IMR-90 (cell line): ENCODE measurements at regions not wholly inside any gene's neighbourhood (a gene's known extent, or its start where the extent isn't known, plus 50 kb on each side); places are given as distances from the start of the nearest gene placed in this dataset.

Source experiments
- ATAC-seq: fragments of 200-7000 bp; cut with Tn5 transposase; 2 replicates; pipeline ENCODE4 v1.9.1; 2020; ENCODE audit warnings: low read depth, mild to moderate bottlenecking, moderate library complexity
- BruUV-seq: library from RNA; stranded (reverse); fragments of 400-500 nt; replicated peaks from 2 replicates; lab custom pipeline; 2021; lab: Mats Ljungman, UMichigan
- CTCF ChIA-PET: fragments of 300-600 bp; formaldehyde crosslinking; extraction: SDS; loops from one replicate; lab custom pipeline; 2021; ENCODE audit warnings: antibody characterized with exemption; lab: Yijun Ruan, JAX
- POLR2A ChIA-PET: fragments of 300-600 bp; sonication (Branson Sonifier 250); formaldehyde crosslinking; loops from one replicate; lab custom pipeline; 2022; ENCODE audit warnings: antibody characterized with exemption; ENCODE audit not compliant: unreplicated experiment; lab: Charles Lee
- DNase-seq: peaks from one replicate; pipeline ENCODE4 v3.0.0; 2013
- H2AFZ ChIP-seq: replicated peaks from 2 replicates; pipeline ENCODE3; 2013; ENCODE audit warnings: low read length, mild to moderate bottlenecking; ENCODE audit not compliant: poor library complexity
- H2AK5ac ChIP-seq: 2 replicates; pipeline ENCODE4 v1.6.1; 2013; ENCODE audit warnings: low read depth, low read length, inconsistent platforms
- H2AK9ac ChIP-seq: replicated peaks from 2 replicates; pipeline ENCODE3; 2013; ENCODE audit warnings: mild to moderate bottlenecking, low read depth, low read length, moderate library complexity; ENCODE audit not compliant: poor library complexity
- H2BK120ac ChIP-seq: 2 replicates; pipeline ENCODE4 v1.6.1; 2013; ENCODE audit warnings: low read depth, low read length, inconsistent platforms
- H2BK15ac ChIP-seq: 3 replicates; pipeline ENCODE4 v1.6.1; 2013; ENCODE audit warnings: low read depth, low read length, inconsistent platforms
- H2BK20ac ChIP-seq: 2 replicates; pipeline ENCODE4 v1.6.1; 2013; ENCODE audit warnings: low read depth, mild to moderate bottlenecking, inconsistent platforms, low read length, moderate library complexity
- H2BK5ac ChIP-seq: 2 replicates; pipeline ENCODE4 v1.6.1; 2013; ENCODE audit warnings: mild to moderate bottlenecking, low read depth, low read length, inconsistent platforms; ENCODE audit not compliant: poor library complexity, severe bottlenecking
- H3K14ac ChIP-seq: replicated peaks from 2 replicates; pipeline ENCODE4 v1.6.1; 2013; ENCODE audit warnings: low read depth, low read length, inconsistent platforms
- H3K18ac ChIP-seq: 2 replicates; pipeline ENCODE4 v1.6.1; 2013; ENCODE audit warnings: low read depth, low read length, control low read depth
- H3K23ac ChIP-seq: 2 replicates; pipeline ENCODE4 v1.6.1; 2013; ENCODE audit warnings: low read depth, low read length, inconsistent platforms
- H3K27ac ChIP-seq: 2 replicates; pipeline ENCODE4 v1.5.1; 2013; ENCODE audit warnings: mild to moderate bottlenecking, control low read depth, low read length; ENCODE audit not compliant: insufficient read depth
- H3K27me3 ChIP-seq: 2 replicates; pipeline ENCODE4 v1.6.1; 2013; ENCODE audit warnings: low read length; ENCODE audit not compliant: control insufficient read depth, insufficient read depth
- H3K36me3 ChIP-seq: 2 replicates; pipeline ENCODE4 v1.6.1; 2013; ENCODE audit warnings: low read length, mixed read lengths; ENCODE audit not compliant: control insufficient read depth, insufficient read depth
- H3K4ac ChIP-seq: 2 replicates; pipeline ENCODE4 v1.6.1; 2013; ENCODE audit warnings: low read depth, low read length, inconsistent platforms
- H3K4me1 ChIP-seq: 2 replicates; pipeline ENCODE4 v1.6.1; 2013; ENCODE audit warnings: low read length, mixed read lengths; ENCODE audit not compliant: control insufficient read depth, insufficient read depth
- H3K4me2 ChIP-seq: 2 replicates; pipeline ENCODE4 v1.6.1; 2013; ENCODE audit warnings: low read depth, mild to moderate bottlenecking, control low read depth, low read length, moderate library complexity
- H3K4me3 ChIP-seq: 2 replicates; pipeline ENCODE4 v1.5.1; 2013; ENCODE audit warnings: low read depth, mild to moderate bottlenecking, control low read depth, low read length, moderate library complexity; ENCODE audit not compliant: insufficient read depth
- H3K56ac ChIP-seq: 2 replicates; pipeline ENCODE4 v1.6.1; 2013; ENCODE audit warnings: low read length, inconsistent platforms; ENCODE audit not compliant: insufficient read depth; ENCODE audit errors: extremely low read depth
- H3K79me1 ChIP-seq, 2 experiments: 2 replicates each; pipeline ENCODE4 v1.6.1; 2013; ENCODE audit warnings: low read length in 2 of 2, inconsistent platforms in 1 of 2, low read depth in 1 of 2
- H3K9ac ChIP-seq: 2 replicates; pipeline ENCODE4 v1.6.1; 2013; ENCODE audit warnings: low read depth, low read length, control low read depth
- H3K9me1 ChIP-seq: 2 replicates; pipeline ENCODE4 v1.6.1; 2013; ENCODE audit warnings: low read length, inconsistent platforms; ENCODE audit not compliant: insufficient read depth
- H3K9me3 ChIP-seq: 2 replicates; pipeline ENCODE4 v1.6.1; 2013; ENCODE audit warnings: low read length; ENCODE audit not compliant: control insufficient read depth, insufficient read depth
- H4K20me1 ChIP-seq: 2 replicates; pipeline ENCODE4 v1.6.1; 2013; ENCODE audit warnings: low read length, inconsistent platforms; ENCODE audit not compliant: insufficient read depth
- H4K5ac ChIP-seq: 2 replicates; pipeline ENCODE4 v1.6.1; 2013; ENCODE audit warnings: mild to moderate bottlenecking, low read depth, low read length, control low read depth
- H4K8ac ChIP-seq, 2 experiments: 2 replicates each; pipeline ENCODE4 v1.6.1; 2013; ENCODE audit warnings: low read depth in 2 of 2, low read length in 2 of 2, control low read depth in 1 of 2, inconsistent platforms in 1 of 2
- H4K91ac ChIP-seq: 2 replicates; pipeline ENCODE4 v1.6.1; 2013; ENCODE audit warnings: low read depth, low read length, inconsistent platforms; ENCODE audit not compliant: insufficient read depth
- BHLHE40 ChIP-seq: fragments of 150-350 bp; IDR thresholded peaks from 2 replicates; pipeline ENCODE4 v1.6.1; 2016; ENCODE audit warnings: mild to moderate bottlenecking, low read depth, low read length
- CHD1 ChIP-seq: IDR thresholded peaks from 2 replicates; pipeline ENCODE4 v1.6.1; 2012; ENCODE audit warnings: low read depth, low read length, improper control_type of control experiment
- ELK1 ChIP-seq: fragments of 150-350 bp; IDR thresholded peaks from 2 replicates; pipeline ENCODE4 v1.6.1; 2016; ENCODE audit warnings: low read depth, mild to moderate bottlenecking, low read length, moderate library complexity, borderline replicate concordance
- MAZ ChIP-seq: IDR thresholded peaks from 2 replicates; pipeline ENCODE4 v1.6.1; 2012; ENCODE audit warnings: low read depth, mild to moderate bottlenecking, low read length, improper control_type of control experiment, moderate library complexity, borderline replicate concordance
- MXI1 ChIP-seq: IDR thresholded peaks from 2 replicates; pipeline ENCODE4 v1.6.1; 2012; ENCODE audit warnings: low read depth, mild to moderate bottlenecking, low read length, moderate library complexity, borderline replicate concordance
- NFE2L2 ChIP-seq: fragments of 150-350 bp; IDR thresholded peaks from 2 replicates; pipeline ENCODE4 v1.6.1; 2016; ENCODE audit warnings: low read depth, mild to moderate bottlenecking, low read length
- POLR2A ChIP-seq: IDR thresholded peaks from 2 replicates; pipeline ENCODE4 v1.6.1; 2012; ENCODE audit warnings: mild to moderate bottlenecking, low read depth, low read length
- RAD21 ChIP-seq: IDR thresholded peaks from 2 replicates; pipeline ENCODE4 v1.6.1; 2012; ENCODE audit warnings: low read length, improper control_type of control experiment
- RCOR1 ChIP-seq: IDR thresholded peaks from 2 replicates; pipeline ENCODE4 v1.6.1; 2012; ENCODE audit warnings: mild to moderate bottlenecking, low read length, improper control_type of control experiment; ENCODE audit not compliant: insufficient replicate concordance
- RFX5 ChIP-seq: IDR thresholded peaks from 2 replicates; pipeline ENCODE4 v1.8.0; 2012; ENCODE audit warnings: low read depth, mild to moderate bottlenecking, low read length, moderate library complexity
- WGBS, 2 experiments: methylation state at CpG; one replicate each; pipeline versions ENCODE4 v1.1.5 to v1.1.7; 2013; ENCODE audit warnings: missing lambda C conversion rate in 2 of 2; ENCODE audit not compliant: insufficient read length in 1 of 2; ENCODE audit errors: extremely low coverage in 2 of 2; 5-methylcytosine and 5-hydroxymethylcytosine counted together
- dilution Hi-C: fragments of 300-500 bp; cut with HindIII; formaldehyde crosslinking; loops from one replicate; pipeline ENCODE4 v1.14.3; 2018; ENCODE audit warnings: low sequenced_read_pairs; ENCODE audit not compliant: unreplicated experiment
- in situ Hi-C: fragments of 300-500 bp; cut with MboI; formaldehyde crosslinking; loops from 3 replicates; pipeline ENCODE4 v1.14.3; 2019; ENCODE audit warnings: low sequenced_read_pairs, inconsistent platforms, mixed read lengths
- intact Hi-C: fragments of 100-400 bp; cut with micrococcal nuclease; formaldehyde crosslinking; loops from 2 replicates; pipeline ENCODE4 v1.10.0; 2022
- TF ChIP-seq, protein P1 (sequence below): fragments of 150-350 bp; IDR thresholded peaks from 2 replicates; pipeline ENCODE4 v1.6.1; 2017; ENCODE audit warnings: mild to moderate bottlenecking, antibody characterized with exemption, low read length, low read depth

- no peaks in the 10 kb centered on the region for H3K9me1 ChIP-seq
- H3K27me3 ChIP-seq: no peaks in the 10 kb centered on the region
- H3K4ac ChIP-seq: no peak overlapping the region
- H3K4me2 ChIP-seq: no peak overlapping the region
- no peak overlapping the region for H2AFZ ChIP-seq
- no CpG with 5 or more reads among the region's 5 CpGs for WGBS, 2 experiments
- no peak overlapping the region for H4K8ac ChIP-seq
- H2BK5ac ChIP-seq: no peak overlapping the region
- no peak overlapping the region for H4K91ac ChIP-seq
- ATAC-seq (no peak), DNase-seq (no peak)
- no peak overlapping the region for H3K23ac ChIP-seq
- H3K14ac ChIP-seq: no peak overlapping the region
- H3K9ac ChIP-seq: no peak overlapping the region
- no peak overlapping the region for H3K27ac ChIP-seq
- POLR2A ChIA-PET: interaction anchor here (0.6 kb wide), 1 partner anchor 20 kb away, joined by 3 read pairs; no protein-coding TSS in a partner anchor
- TF ChIP-seq MXI1 (no peak), CHD1 (no peak), RAD21 (no peak), NFE2L2 (no peak), RFX5 (no peak), POLR2A (no peak), MAZ (no peak), RCOR1 (no peak), BHLHE40 (no peak), ELK1 (no peak)
- TF ChIP-seq, protein P1, sequence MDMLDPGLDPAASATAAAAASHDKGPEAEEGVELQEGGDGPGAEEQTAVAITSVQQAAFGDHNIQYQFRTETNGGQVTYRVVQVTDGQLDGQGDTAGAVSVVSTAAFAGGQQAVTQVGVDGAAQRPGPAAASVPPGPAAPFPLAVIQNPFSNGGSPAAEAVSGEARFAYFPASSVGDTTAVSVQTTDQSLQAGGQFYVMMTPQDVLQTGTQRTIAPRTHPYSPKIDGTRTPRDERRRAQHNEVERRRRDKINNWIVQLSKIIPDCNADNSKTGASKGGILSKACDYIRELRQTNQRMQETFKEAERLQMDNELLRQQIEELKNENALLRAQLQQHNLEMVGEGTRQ: no peak
- no peak overlapping the region; the same call in 2 of the 3 replicates for H2BK15ac ChIP-seq
- no peak overlapping the region for H2AK5ac ChIP-seq
- H2BK20ac ChIP-seq: no peak overlapping the region
- intact Hi-C loops: no loop called here
- BruUV-seq: no TSS peak
- no peaks in the 10 kb centered on the region; the same call in 1 of the 2 replicates for H3K4me1 ChIP-seq
- H3K79me1 ChIP-seq: no peaks in the 10 kb centered on the region
- H2AK9ac ChIP-seq: no peak overlapping the region
- no peak overlapping the region; the same call in 1 of the 2 replicates for H3K18ac ChIP-seq
- H3K36me3 ChIP-seq: no peaks in the 10 kb centered on the region
- H3K9me3 ChIP-seq: no peaks in the 10 kb centered on the region
- no peak overlapping the region for H4K5ac ChIP-seq
- dilution Hi-C loops: no loop called here
- CTCF ChIA-PET: interaction anchor here (0.9 to 1.1 kb wide), 2 partner anchors 14 to 18 kb away, joined by 4 read pairs; no protein-coding TSS in a partner anchor
- in situ Hi-C loops: no loop called here
- no peak overlapping the region for H3K56ac ChIP-seq
- H2BK120ac ChIP-seq: no peak overlapping the region
- H3K4me3 ChIP-seq: no peak overlapping the region
- no peaks in the 10 kb centered on the region for H4K20me1 ChIP-seq
These were observed 832.6 kb upstream of the ZEB2 start for GRCh38 chr2:145352484-145352883.
